AG10803 (cell line): ENCODE measurements at regions not wholly inside any gene's neighbourhood (a gene's known extent, or its start where the extent isn't known, plus 50 kb on each side); places are given as distances from the start of the nearest gene placed in this dataset.
A peak's percentile ranks its signal among the peaks of the same experiment; 100 is the strongest.

Source experiments
- DNase-seq: peaks from one replicate; pipeline ENCODE4 v3.0.0; 2010; ENCODE audit warnings: low read depth
- H3K4me3 ChIP-seq: 2 replicates; pipeline ENCODE4 v1.5.1; 2011; ENCODE audit warnings: mild to moderate bottlenecking, low read length, control low read depth
- TF ChIP-seq, protein P1 (sequence below): conservative IDR thresholded peaks from 2 replicates; pipeline ENCODE4 v1.5.1; 2011; ENCODE audit warnings: mild to moderate bottlenecking, low read length, control low read depth, inconsistent platforms

- TF ChIP-seq, protein P1, sequence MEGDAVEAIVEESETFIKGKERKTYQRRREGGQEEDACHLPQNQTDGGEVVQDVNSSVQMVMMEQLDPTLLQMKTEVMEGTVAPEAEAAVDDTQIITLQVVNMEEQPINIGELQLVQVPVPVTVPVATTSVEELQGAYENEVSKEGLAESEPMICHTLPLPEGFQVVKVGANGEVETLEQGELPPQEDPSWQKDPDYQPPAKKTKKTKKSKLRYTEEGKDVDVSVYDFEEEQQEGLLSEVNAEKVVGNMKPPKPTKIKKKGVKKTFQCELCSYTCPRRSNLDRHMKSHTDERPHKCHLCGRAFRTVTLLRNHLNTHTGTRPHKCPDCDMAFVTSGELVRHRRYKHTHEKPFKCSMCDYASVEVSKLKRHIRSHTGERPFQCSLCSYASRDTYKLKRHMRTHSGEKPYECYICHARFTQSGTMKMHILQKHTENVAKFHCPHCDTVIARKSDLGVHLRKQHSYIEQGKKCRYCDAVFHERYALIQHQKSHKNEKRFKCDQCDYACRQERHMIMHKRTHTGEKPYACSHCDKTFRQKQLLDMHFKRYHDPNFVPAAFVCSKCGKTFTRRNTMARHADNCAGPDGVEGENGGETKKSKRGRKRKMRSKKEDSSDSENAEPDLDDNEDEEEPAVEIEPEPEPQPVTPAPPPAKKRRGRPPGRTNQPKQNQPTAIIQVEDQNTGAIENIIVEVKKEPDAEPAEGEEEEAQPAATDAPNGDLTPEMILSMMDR: no peak
- no peak overlapping the region for H3K4me3 ChIP-seq
- DNase-seq: peak; percentile 25
These were observed 168.3 kb upstream of the SLITRK1 start for GRCh38 chr13:84050536-84050935.

- TF ChIP-seq, protein P1: no peak
- H3K4me3 ChIP-seq: no peak overlapping the region
- no peak for DNase-seq
These were observed 167.4 kb upstream of the SLITRK1 start for GRCh38 chr13:84049443-84050219.

GRCh38 chr13:84044805-84045204 lies 162.5 kb upstream of the SLITRK1 start:
- TF ChIP-seq, protein P1: no peak
- no peak overlapping the region for H3K4me3 ChIP-seq
- no peak for DNase-seq

- H3K4me3 ChIP-seq: no peak overlapping the region
- TF ChIP-seq, protein P1: no peak
- DNase-seq: no peak
These were observed 155.7 kb upstream of the SLITRK1 start for GRCh38 chr13:84038001-84038400.

DNA sequence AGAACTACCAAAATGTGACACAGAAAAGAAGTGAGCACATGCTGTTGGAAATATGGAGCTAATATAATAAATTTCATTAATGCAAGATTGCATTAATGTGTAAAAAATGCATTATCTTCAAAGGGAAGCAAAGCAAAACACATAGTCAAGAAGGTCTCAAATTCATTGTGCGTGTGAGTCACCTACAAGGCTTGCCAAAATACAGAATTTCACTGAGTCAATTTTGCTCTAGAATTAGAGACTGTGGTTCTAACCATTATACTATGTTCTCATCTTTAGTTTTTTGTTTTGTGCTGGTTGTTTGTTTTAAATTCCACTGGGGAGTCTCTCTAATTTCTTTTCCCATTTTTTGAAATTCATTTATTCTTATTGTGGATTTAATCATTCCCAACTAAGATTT lies 149.8 kb upstream of the SLITRK1 start:
- no peak for DNase-seq
- TF ChIP-seq, protein P1: no peak

GRCh38 chr13:84031120-84031519 lies 148.8 kb upstream of the SLITRK1 start:
- no peak overlapping the region for H3K4me3 ChIP-seq
- DNase-seq: no peak
- TF ChIP-seq, protein P1: no peak

More for the DNA sequence above, 149.8 kb upstream of the SLITRK1 start:
- H3K4me3 ChIP-seq: no peak overlapping the region

DNA sequence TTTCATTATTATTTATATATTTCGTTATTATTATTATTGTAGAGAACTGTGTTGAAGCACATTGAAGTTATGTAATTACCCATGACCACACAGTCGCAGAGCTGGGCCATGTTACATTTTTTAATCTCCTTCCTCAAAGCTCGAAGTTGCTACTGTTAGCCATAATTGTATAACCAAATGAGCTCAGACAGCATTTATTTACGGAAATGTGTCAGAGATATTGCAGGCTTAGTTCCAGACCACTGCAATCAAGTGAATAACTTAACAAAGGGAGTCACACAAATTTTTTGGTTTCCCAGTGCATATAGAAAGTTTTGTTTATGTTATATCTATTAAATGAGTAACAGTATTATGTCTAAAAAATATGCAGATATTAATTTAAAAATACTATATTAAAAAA lies 147.1 kb upstream of the SLITRK1 start:
- H3K4me3 ChIP-seq: no peak overlapping the region
- no peak for DNase-seq
- TF ChIP-seq, protein P1: no peak
